WI38 (cell line): ENCODE measurements at regions not wholly inside any gene's neighbourhood (a gene's known extent, or its start where the extent isn't known, plus 50 kb on each side); places are given as distances from the start of the nearest gene placed in this dataset.

Experiments
- H3K4me3 ChIP-seq: 2 replicates; pipeline ENCODE4 v1.5.1; 2011; ENCODE audit warnings: low read depth, mild to moderate bottlenecking, control low read depth, low read length
- TF ChIP-seq, protein P1 (sequence below): IDR thresholded peaks from 2 replicates; pipeline ENCODE4 v1.5.1; 2012; ENCODE audit warnings: low read depth, mild to moderate bottlenecking, control low read depth, low read length

GRCh38 chr9:81361296-81361695 lies 328.1 kb downstream of the TLE1 start:
- no peak overlapping the region for H3K4me3 ChIP-seq
- TF ChIP-seq, protein P1, sequence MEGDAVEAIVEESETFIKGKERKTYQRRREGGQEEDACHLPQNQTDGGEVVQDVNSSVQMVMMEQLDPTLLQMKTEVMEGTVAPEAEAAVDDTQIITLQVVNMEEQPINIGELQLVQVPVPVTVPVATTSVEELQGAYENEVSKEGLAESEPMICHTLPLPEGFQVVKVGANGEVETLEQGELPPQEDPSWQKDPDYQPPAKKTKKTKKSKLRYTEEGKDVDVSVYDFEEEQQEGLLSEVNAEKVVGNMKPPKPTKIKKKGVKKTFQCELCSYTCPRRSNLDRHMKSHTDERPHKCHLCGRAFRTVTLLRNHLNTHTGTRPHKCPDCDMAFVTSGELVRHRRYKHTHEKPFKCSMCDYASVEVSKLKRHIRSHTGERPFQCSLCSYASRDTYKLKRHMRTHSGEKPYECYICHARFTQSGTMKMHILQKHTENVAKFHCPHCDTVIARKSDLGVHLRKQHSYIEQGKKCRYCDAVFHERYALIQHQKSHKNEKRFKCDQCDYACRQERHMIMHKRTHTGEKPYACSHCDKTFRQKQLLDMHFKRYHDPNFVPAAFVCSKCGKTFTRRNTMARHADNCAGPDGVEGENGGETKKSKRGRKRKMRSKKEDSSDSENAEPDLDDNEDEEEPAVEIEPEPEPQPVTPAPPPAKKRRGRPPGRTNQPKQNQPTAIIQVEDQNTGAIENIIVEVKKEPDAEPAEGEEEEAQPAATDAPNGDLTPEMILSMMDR: no peak

DNA sequence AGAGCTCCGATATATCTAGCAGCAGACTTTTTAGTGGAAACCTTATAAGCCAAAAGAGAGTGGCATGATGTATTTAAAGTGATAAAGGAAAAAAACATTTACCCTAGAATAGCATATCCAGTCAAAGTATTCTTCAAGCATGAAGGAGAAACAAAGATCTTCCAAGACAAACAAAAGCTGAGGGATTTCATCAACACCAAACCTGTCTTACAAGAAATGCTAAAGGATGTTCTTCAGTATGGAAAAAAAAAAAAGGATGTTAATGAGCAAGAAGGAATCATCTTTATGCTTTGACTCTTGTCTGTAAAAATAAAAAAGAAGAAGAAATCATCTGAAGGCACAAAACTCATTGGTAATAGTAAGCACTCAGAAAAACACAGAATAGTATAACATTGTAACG lies 338.2 kb downstream of the TLE1 start:
- H3K4me3 ChIP-seq: no peak overlapping the region
- TF ChIP-seq, protein P1: no peak

DNA sequence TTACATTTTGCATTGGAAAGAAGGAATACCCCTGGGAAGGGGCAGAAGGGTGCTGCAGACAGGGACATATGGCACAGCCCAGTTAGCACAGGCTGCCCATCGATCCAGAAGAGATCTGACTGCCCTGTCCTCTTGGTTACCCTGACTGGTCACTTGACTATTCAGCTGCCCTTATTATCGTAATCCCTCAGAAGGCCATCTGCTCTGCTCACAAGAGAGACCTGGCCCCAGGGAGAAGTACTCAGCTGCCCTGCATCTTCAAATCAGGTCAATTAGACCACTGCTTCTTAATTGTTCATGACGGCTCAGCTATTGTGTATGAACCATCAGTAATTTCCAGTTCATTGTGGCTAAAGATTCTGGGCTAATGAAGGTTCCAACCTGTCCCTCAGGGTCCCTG lies 345.0 kb downstream of the TLE1 start:
- H3K4me3 ChIP-seq: no peak overlapping the region
- TF ChIP-seq, protein P1: no peak

DNA sequence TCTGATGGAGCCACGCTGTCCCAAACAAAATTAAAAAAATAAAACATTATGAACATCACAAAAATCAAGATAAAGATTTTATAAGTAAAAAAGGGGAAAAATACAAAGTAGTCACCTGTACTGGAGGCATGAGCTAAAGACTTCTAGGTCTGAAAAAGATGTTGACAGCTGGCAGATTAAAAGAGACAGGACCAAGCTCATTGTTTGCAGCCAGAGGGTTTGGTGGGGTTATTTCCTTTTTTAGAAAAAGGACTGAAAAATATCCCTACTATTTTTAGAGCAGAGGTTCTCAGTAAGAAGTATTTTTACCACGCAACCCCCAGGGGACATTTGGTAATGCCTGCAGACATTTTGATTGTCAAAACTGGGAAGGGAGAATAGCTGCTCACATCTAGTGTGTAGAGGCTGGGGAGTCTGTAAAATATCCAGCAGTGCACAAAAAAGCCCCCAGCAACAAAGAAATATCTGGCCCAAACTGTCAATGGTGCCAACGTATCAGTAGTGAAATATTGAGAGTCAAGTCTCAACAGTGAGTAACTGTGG lies 353.4 kb downstream of the TLE1 start:
- H3K4me3 ChIP-seq: no peak overlapping the region
- TF ChIP-seq, protein P1: no peak

DNA sequence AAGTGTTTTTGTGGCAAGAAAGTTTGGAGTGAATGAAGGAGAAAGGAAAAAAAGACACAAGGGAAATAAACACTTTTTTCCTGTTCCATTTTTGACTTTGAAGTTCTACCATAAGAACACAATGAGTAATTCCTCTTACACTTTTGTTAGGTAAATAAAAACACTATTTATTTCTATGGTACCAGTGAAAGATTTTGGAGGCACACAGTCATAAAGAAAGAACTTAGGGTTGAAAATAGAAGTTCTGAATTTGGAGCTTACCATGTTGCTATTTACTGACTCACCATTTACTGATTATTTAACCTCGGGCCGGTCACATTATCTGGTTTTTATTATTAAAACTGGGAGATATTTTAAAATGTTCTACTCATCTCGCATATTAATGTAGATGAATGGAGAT lies 367.8 kb downstream of the TLE1 start:
- no peak overlapping the region for H3K4me3 ChIP-seq
- TF ChIP-seq, protein P1: no peak

- TF ChIP-seq, protein P1: no peak
- H3K4me3 ChIP-seq: no peak overlapping the region
Observed at GRCh38 chr9:81320909-81321482, 368.4 kb downstream of the TLE1 start.

- TF ChIP-seq, protein P1: no peak
- no peak overlapping the region for H3K4me3 ChIP-seq
Observed at GRCh38 chr9:81318571-81318970, 370.8 kb downstream of the TLE1 start.
